Adipocyte (in vitro differentiated cells): ENCODE measurements at regions not wholly inside any gene's neighbourhood (a gene's known extent, or its start where the extent isn't known, plus 50 kb on each side); places are given as distances from the start of the nearest gene placed in this dataset.

Experiments
- DNase-seq: peaks from one replicate; pipeline ENCODE4 v3.0.0-alpha.2; 2015; ENCODE audit warnings: low read depth
- H3K27me3 ChIP-seq: replicated peaks from 2 replicates; pipeline ENCODE4 v1.7.0; 2013; ENCODE audit warnings: mild to moderate bottlenecking, low read length, moderate library complexity; ENCODE audit not compliant: control insufficient read depth, insufficient read depth
- H3K36me3 ChIP-seq: 2 replicates; pipeline ENCODE4 v1.7.0; 2013; ENCODE audit warnings: low read length, mild to moderate bottlenecking, moderate library complexity; ENCODE audit not compliant: control insufficient read depth, insufficient read depth, severe bottlenecking
- H3K4me1 ChIP-seq: 2 replicates; pipeline ENCODE4 v1.7.0; 2013; ENCODE audit warnings: mild to moderate bottlenecking, low read length, moderate library complexity; ENCODE audit not compliant: control insufficient read depth, insufficient read depth
- H3K4me3 ChIP-seq: 2 replicates; pipeline ENCODE4 v1.7.0; 2013; ENCODE audit warnings: mild to moderate bottlenecking, low read length, moderate library complexity
- H3K9ac ChIP-seq: 2 replicates; pipeline ENCODE4 v1.7.0; 2013; ENCODE audit warnings: mild to moderate bottlenecking, low read length, moderate library complexity
- H3K9me3 ChIP-seq: 2 replicates; pipeline ENCODE4 v1.7.0; 2013; ENCODE audit warnings: mild to moderate bottlenecking, low read length, moderate library complexity; ENCODE audit not compliant: control insufficient read depth

- peaks cover under 1% of the 10 kb centered on the region for H3K9me3 ChIP-seq
- no peaks in the 10 kb centered on the region for H3K36me3 ChIP-seq
- peak; percentile 7 for DNase-seq
- H3K4me1 ChIP-seq = peaks cover 16% of the 10 kb centered on the region
- no peak overlapping the region for H3K4me3 ChIP-seq
- H3K27me3 ChIP-seq = no peaks in the 10 kb centered on the region
- no peak overlapping the region for H3K9ac ChIP-seq
Observed at GRCh38 chr2:12795851-12796250, 79.1 kb downstream of the TRIB2 start.

- Histone ChIP-seq H3K9me3 (peaks cover 8% of the 10 kb centered on the region), H3K4me3 (no peak overlapping the region), H3K27me3 (no peaks in the 10 kb centered on the region), H3K9ac (no peak overlapping the region), H3K36me3 (no peaks in the 10 kb centered on the region), H3K4me1 (peaks cover 16% of the 10 kb centered on the region)
- no peak for DNase-seq
Observed at GRCh38 chr2:12796657-12797056, 79.9 kb downstream of the TRIB2 start.

- Histone ChIP-seq H3K9ac (no peak overlapping the region), H3K36me3 (no peaks in the 10 kb centered on the region), H3K4me1 (peaks cover 16% of the 10 kb centered on the region), H3K4me3 (no peak overlapping the region), H3K9me3 (peaks cover 15% of the 10 kb centered on the region), H3K27me3 (no peaks in the 10 kb centered on the region)
- peak; percentile 49 for DNase-seq
Observed at GRCh38 chr2:12797815-12798214, 81.1 kb downstream of the TRIB2 start.

- no peaks in the 10 kb centered on the region for H3K27me3 ChIP-seq
- H3K9me3 ChIP-seq = peaks cover 15% of the 10 kb centered on the region
- H3K4me1 ChIP-seq = peaks cover 40% of the 10 kb centered on the region
- no peak overlapping the region for H3K4me3 ChIP-seq
- peak; percentile 70 for DNase-seq
- H3K9ac ChIP-seq = no peak overlapping the region
- no peaks in the 10 kb centered on the region for H3K36me3 ChIP-seq
Observed at GRCh38 chr2:12803607-12804006, 86.9 kb downstream of the TRIB2 start.

- no peak overlapping the region for H3K4me3 ChIP-seq
- peaks cover 46% of the 10 kb centered on the region for H3K4me1 ChIP-seq
- peak overlapping the region; percentile 48 for H3K9ac ChIP-seq
- H3K27me3 ChIP-seq = no peaks in the 10 kb centered on the region
- peak; percentile 39 for DNase-seq
- no peaks in the 10 kb centered on the region for H3K36me3 ChIP-seq
- H3K9me3 ChIP-seq = peaks cover 15% of the 10 kb centered on the region
Observed at GRCh38 chr2:12804091-12804856, 87.5 kb downstream of the TRIB2 start.

GRCh38 chr2:12805033-12805432 lies 88.3 kb downstream of the TRIB2 start:
- peaks cover 49% of the 10 kb centered on the region for H3K4me1 ChIP-seq
- DNase-seq = no peak
- no peaks in the 10 kb centered on the region for H3K27me3 ChIP-seq
- peak overlapping the region; percentile 48 for H3K9ac ChIP-seq
- peaks cover 15% of the 10 kb centered on the region for H3K9me3 ChIP-seq
- H3K36me3 ChIP-seq = no peaks in the 10 kb centered on the region
- H3K4me3 ChIP-seq = no peak overlapping the region

- H3K27me3 ChIP-seq = no peaks in the 10 kb centered on the region
- H3K36me3 ChIP-seq = no peaks in the 10 kb centered on the region
- peaks cover 7% of the 10 kb centered on the region for H3K9me3 ChIP-seq
- DNase-seq = no peak
- H3K9ac ChIP-seq = peak overlapping the region; percentile 66
- no peak overlapping the region for H3K4me3 ChIP-seq
- peaks cover 54% of the 10 kb centered on the region for H3K4me1 ChIP-seq
Observed at GRCh38 chr2:12806549-12807242, 90.0 kb downstream of the TRIB2 start.

GRCh38 chr2:12807907-12808810 lies 91.4 kb downstream of the TRIB2 start:
- Histone ChIP-seq H3K4me1 (peaks cover 54% of the 10 kb centered on the region), H3K4me3 (no peak overlapping the region), H3K36me3 (no peaks in the 10 kb centered on the region), H3K27me3 (no peaks in the 10 kb centered on the region), H3K9me3 (no peaks in the 10 kb centered on the region), H3K9ac (peak overlapping the region; percentile 66)
- peak; percentile 25 for DNase-seq

GRCh38 chr2:12809526-12809925 lies 92.8 kb downstream of the TRIB2 start:
- peaks cover 44% of the 10 kb centered on the region for H3K4me1 ChIP-seq
- no peak overlapping the region for H3K4me3 ChIP-seq
- no peak for DNase-seq

GRCh38 chr2:12811916-12812315 lies 95.2 kb downstream of the TRIB2 start:
- Histone ChIP-seq H3K36me3 (no peaks in the 10 kb centered on the region), H3K27me3 (no peaks in the 10 kb centered on the region)

More at GRCh38 chr2:12809526-12809925, 92.8 kb downstream of the TRIB2 start:
- Histone ChIP-seq H3K9ac (no peak overlapping the region), H3K36me3 (no peaks in the 10 kb centered on the region), H3K9me3 (no peaks in the 10 kb centered on the region), H3K27me3 (no peaks in the 10 kb centered on the region)

GRCh38 chr2:12813166-12813565 lies 96.4 kb downstream of the TRIB2 start:
- Histone ChIP-seq H3K4me1 (peaks cover 28% of the 10 kb centered on the region), H3K36me3 (no peaks in the 10 kb centered on the region), H3K27me3 (no peaks in the 10 kb centered on the region), H3K9me3 (no peaks in the 10 kb centered on the region), H3K4me3 (no peak overlapping the region), H3K9ac (no peak overlapping the region)
- DNase-seq = no peak

More at GRCh38 chr2:12811916-12812315, 95.2 kb downstream of the TRIB2 start:
- Histone ChIP-seq H3K9ac (peak overlapping the region; percentile 31), H3K9me3 (no peaks in the 10 kb centered on the region), H3K4me1 (peaks cover 40% of the 10 kb centered on the region), H3K4me3 (no peak overlapping the region)
- peak; percentile 40 for DNase-seq
